ENCODE measurements at regions not wholly inside any gene's neighbourhood (a gene's known extent, or its start where the extent isn't known, plus 50 kb on each side); places are given as distances from the start of the nearest gene placed in this dataset.
"Not testable (repeated sequence)": the region's sequence is repeated elsewhere in the genome, so short reads cannot be mapped to it uniquely, and the experiment has no call there.

GRCh38 chr18:8501044-8501443 lies 108.2 kb upstream of the RAB12 start:
- DNase-seq = no peak

GRCh38 chr18:8503248-8503647 lies 106.0 kb upstream of the RAB12 start:
- DNase-seq = no peak

GRCh38 chr18:8504424-8504823 lies 104.8 kb upstream of the RAB12 start:
- DNase-seq = no peak

GRCh38 chr18:8504880-8505435 lies 104.3 kb upstream of the RAB12 start:
- DNase-seq = no peak

- no peak for DNase-seq
Measured at GRCh38 chr18:8506251-8507049, 102.8 kb upstream of the RAB12 start.

- no peak for DNase-seq
Measured at GRCh38 chr18:8507361-8507760, 101.9 kb upstream of the RAB12 start.

- DNase-seq = no peak
Measured at GRCh38 chr18:8507915-8508705, 101.1 kb upstream of the RAB12 start.

GRCh38 chr18:8513249-8513648 lies 96.0 kb upstream of the RAB12 start:
- no peak for DNase-seq

- DNase-seq = no peak
Measured at GRCh38 chr18:8514409-8514808, 94.8 kb upstream of the RAB12 start.

- no peak for DNase-seq
Measured at GRCh38 chr18:8515142-8515865, 93.9 kb upstream of the RAB12 start.

- no peak for DNase-seq
Measured at GRCh38 chr18:8516371-8517250, 92.6 kb upstream of the RAB12 start.

- DNase-seq = no peak
Measured at GRCh38 chr18:8517276-8517675, 92.0 kb upstream of the RAB12 start.

GRCh38 chr18:8519102-8519501 lies 90.1 kb upstream of the RAB12 start:
- DNase-seq = no peak

GRCh38 chr18:8520266-8520665 lies 89.0 kb upstream of the RAB12 start:
- DNase-seq = no peak

- no peak for DNase-seq
Measured at GRCh38 chr18:8522756-8523155, 86.5 kb upstream of the RAB12 start.

- DNase-seq = peak in 2 of 3 donors; percentile 23 to 27
Measured at GRCh38 chr18:8525692-8526091, 83.5 kb upstream of the RAB12 start.

- peak; percentile 86 to 89 (median 89) for DNase-seq
Measured at GRCh38 chr18:8526332-8526731, 82.9 kb upstream of the RAB12 start.

- peak; percentile 29 to 51 (median 41) for DNase-seq
Measured at GRCh38 chr18:8529609-8530008, 79.6 kb upstream of the RAB12 start.

- DNase-seq = not testable (repeated sequence)
Measured at GRCh38 chr18:8531084-8531483, 78.2 kb upstream of the RAB12 start.

- DNase-seq = no peak
Measured at GRCh38 chr18:8536231-8536630, 73.0 kb upstream of the RAB12 start.

GRCh38 chr18:8536922-8537321 lies 72.3 kb upstream of the RAB12 start:
- no peak for DNase-seq

GRCh38 chr18:8537400-8537799 lies 71.8 kb upstream of the RAB12 start:
- DNase-seq = no peak

Data from suppressor macrophage treated with lipopolysaccharide for 1 hour (primary cell).